ENCODE measurements at regions not wholly inside any gene's neighbourhood (a gene's known extent, or its start where the extent isn't known, plus 50 kb on each side); places are given as distances from the start of the nearest gene placed in this dataset.

- no peak for DNase-seq
Measured at GRCh38 chrX:39518476-39519029, 579.2 kb downstream of the BCOR start.

- no peak for DNase-seq
Measured at GRCh38 chrX:39519030-39519488, 578.7 kb downstream of the BCOR start.

GRCh38 chrX:39519566-39520301 is 578.0 kb downstream of the BCOR start:
- no peak for DNase-seq

- no peak for DNase-seq
Measured at GRCh38 chrX:39525758-39526157, 572.0 kb downstream of the BCOR start.

- DNase-seq, result no peak
Measured at GRCh38 chrX:39527025-39527424, 570.7 kb downstream of the BCOR start.

GRCh38 chrX:39528161-39528916 is 569.4 kb downstream of the BCOR start:
- DNase-seq, result no peak

GRCh38 chrX:39532761-39533160 is 565.0 kb downstream of the BCOR start:
- no peak for DNase-seq

GRCh38 chrX:39534949-39535348 is 562.8 kb downstream of the BCOR start:
- DNase-seq, result no peak

- no peak for DNase-seq
Measured at GRCh38 chrX:39536211-39536610, 561.5 kb downstream of the BCOR start.

- no peak for DNase-seq
Measured at GRCh38 chrX:39541881-39542280, 555.9 kb downstream of the BCOR start.

GRCh38 chrX:39542316-39542715 is 555.4 kb downstream of the BCOR start:
- no peak for DNase-seq

- DNase-seq, result no peak
Measured at GRCh38 chrX:39550795-39551361, 546.9 kb downstream of the BCOR start.

GRCh38 chrX:39551762-39552161 is 546.0 kb downstream of the BCOR start:
- DNase-seq, result no peak

- DNase-seq, result no peak
Measured at GRCh38 chrX:39555431-39555830, 542.3 kb downstream of the BCOR start.

- DNase-seq, result no peak
Measured at GRCh38 chrX:39556056-39556455, 541.7 kb downstream of the BCOR start.

- no peak for DNase-seq
Measured at GRCh38 chrX:39559229-39559628, 538.5 kb downstream of the BCOR start.

GRCh38 chrX:39560271-39560670 is 537.5 kb downstream of the BCOR start:
- no peak for DNase-seq

GRCh38 chrX:39563178-39563577 is 534.6 kb downstream of the BCOR start:
- DNase-seq, result no peak

- DNase-seq, result no peak
Measured at GRCh38 chrX:39564751-39565150, 533.0 kb downstream of the BCOR start.

GRCh38 chrX:39574178-39574577 is 523.6 kb downstream of the BCOR start:
- DNase-seq, result no peak

GRCh38 chrX:39576041-39576872 is 521.5 kb downstream of the BCOR start:
- DNase-seq, result no peak

GRCh38 chrX:39577206-39577984 is 520.4 kb downstream of the BCOR start:
- no peak for DNase-seq

Measured in AML-193 (cell line).